GM21526 (cell line): ENCODE measurements at regions not wholly inside any gene's neighbourhood (a gene's known extent, or its start where the extent isn't known, plus 50 kb on each side); places are given as distances from the start of the nearest gene placed in this dataset.

Experiments
- ATAC-seq: cut with Tn5 transposase; IDR thresholded peaks from one replicate; pipeline ENCODE4 v1.9.1; 2021; ENCODE audit warnings: moderate library complexity; ENCODE audit not compliant: unreplicated experiment, low FRiP score

- no peak for ATAC-seq
Observed at GRCh38 chrX:107559506-107559905, 68.8 kb upstream of the PRPS1 start.

GRCh38 chrX:107560041-107560440 is 68.3 kb upstream of the PRPS1 start:
- ATAC-seq, result no peak

- no peak for ATAC-seq
Observed at GRCh38 chrX:107560980-107561379, 67.3 kb upstream of the PRPS1 start.

GRCh38 chrX:107561468-107562215 is 66.7 kb upstream of the PRPS1 start:
- ATAC-seq, result no peak

- no peak for ATAC-seq
Observed at GRCh38 chrX:107562482-107562881, 65.8 kb upstream of the PRPS1 start.

GRCh38 chrX:107563824-107564223 is 64.5 kb upstream of the PRPS1 start:
- no peak for ATAC-seq

GRCh38 chrX:107565015-107565414 is 63.3 kb upstream of the PRPS1 start:
- no peak for ATAC-seq

GRCh38 chrX:107565931-107566603 is 62.2 kb upstream of the PRPS1 start:
- no peak for ATAC-seq

- no peak for ATAC-seq
Observed at GRCh38 chrX:107566604-107567262, 61.6 kb upstream of the PRPS1 start.

- no peak for ATAC-seq
Observed at GRCh38 chrX:107567370-107567769, 60.9 kb upstream of the PRPS1 start.

GRCh38 chrX:107571296-107571998 is 56.9 kb upstream of the PRPS1 start:
- ATAC-seq, result no peak

GRCh38 chrX:107573016-107573415 is 55.3 kb upstream of the PRPS1 start:
- no peak for ATAC-seq

GRCh38 chrX:107574054-107574683 is 54.1 kb upstream of the PRPS1 start:
- ATAC-seq, result no peak

- ATAC-seq, result no peak
Observed at GRCh38 chrX:107574711-107575110, 53.6 kb upstream of the PRPS1 start.

GRCh38 chrX:107576392-107576791 is 51.9 kb upstream of the PRPS1 start:
- no peak for ATAC-seq

- peak; percentile 77 for ATAC-seq
Observed at GRCh38 chrX:107576841-107577240, 51.5 kb upstream of the PRPS1 start.

GRCh38 chrX:107577933-107578332 is 50.4 kb upstream of the PRPS1 start:
- no peak for ATAC-seq
